ENCODE measurements at regions not wholly inside any gene's neighbourhood (a gene's known extent, or its start where the extent isn't known, plus 50 kb on each side); places are given as distances from the start of the nearest gene placed in this dataset.

- ChIA-PET POLR2A (no interaction called here), CTCF (no interaction called here)
- no peak overlapping the region for H3K27ac Mint-ChIP-seq
- no peaks in the 10 kb centered on the region for H3K9me3 Mint-ChIP-seq
- H3K4me3 Mint-ChIP-seq, result no peak overlapping the region
- no peak for TF ChIP-seq CTCF (IDR thresholded peaks at IDR 0.05)
- H3K36me3 Mint-ChIP-seq (ENCODE audit: low read depth), result no peaks in the 10 kb centered on the region
- H3K4me1 Mint-ChIP-seq, result no peaks in the 10 kb centered on the region
- intact Hi-C loops (cut with micrococcal nuclease), result no loop called here
- no peaks in the 10 kb centered on the region for H3K27me3 Mint-ChIP-seq
- ATAC-seq (ENCODE audit: low read depth) (no peak), DNase-seq (no peak)
Measured at GRCh38 chr1:104526158-104526795, 776.6 kb downstream of the AMY1C start.

GRCh38 chr1:104531990-104532389, 782.3 kb downstream of the AMY1C start:
- ChIA-PET POLR2A (no interaction called here), CTCF (no interaction called here)
- H3K27me3 Mint-ChIP-seq, result no peaks in the 10 kb centered on the region
- no peak for ATAC-seq (ENCODE audit: low read depth)
- TF ChIP-seq CTCF (IDR thresholded peaks at IDR 0.05), result no peak
- no peaks in the 10 kb centered on the region for H3K9me3 Mint-ChIP-seq
- H3K4me3 Mint-ChIP-seq, result no peak overlapping the region
- H3K27ac Mint-ChIP-seq, result no peak overlapping the region
- DNase-seq, result no peak
- no peaks in the 10 kb centered on the region for H3K4me1 Mint-ChIP-seq
- no peaks in the 10 kb centered on the region for H3K36me3 Mint-ChIP-seq (ENCODE audit: low read depth)
- intact Hi-C loops (cut with micrococcal nuclease), result no loop called here

GRCh38 chr1:104574620-104575019, 824.9 kb downstream of the AMY1C start:
- Mint-ChIP-seq H3K27ac (no peak overlapping the region), H3K4me3 (no peak overlapping the region), H3K9me3 (no peaks in the 10 kb centered on the region), H3K4me1 (no peaks in the 10 kb centered on the region), H3K27me3 (no peaks in the 10 kb centered on the region), H3K36me3 (ENCODE audit: low read depth) (no peaks in the 10 kb centered on the region)
- POLR2A ChIA-PET, result no interaction called here
- no peak for ATAC-seq (ENCODE audit: low read depth)
- DNase-seq, result no peak
- CTCF ChIA-PET, result no interaction called here
- TF ChIP-seq CTCF (IDR thresholded peaks at IDR 0.05), result no peak
- intact Hi-C loops (cut with micrococcal nuclease), result no loop called here

GRCh38 chr1:104592926-104593325, 843.2 kb downstream of the AMY1C start:
- ATAC-seq (ENCODE audit: low read depth), result peak; percentile 67
- peak overlapping the region; percentile 32 for H3K4me3 Mint-ChIP-seq
- POLR2A ChIA-PET, result no interaction called here

More at GRCh38 chr1:104592926-104593325, 843.2 kb downstream of the AMY1C start:
- CTCF ChIA-PET, result no interaction called here
- Mint-ChIP-seq H3K4me1 (peaks cover 26% of the 10 kb centered on the region), H3K36me3 (ENCODE audit: low read depth) (no peaks in the 10 kb centered on the region), H3K27ac (peak overlapping the region; percentile 91), H3K9me3 (peaks cover 2% of the 10 kb centered on the region), H3K27me3 (no peaks in the 10 kb centered on the region)
- no peak for TF ChIP-seq CTCF (IDR thresholded peaks at IDR 0.05)
- intact Hi-C loops (cut with micrococcal nuclease), result loop anchor here (1.0 to 2.0 kb wide), 3 partner anchors 114 to 172 kb away; no protein-coding TSS in a partner anchor
- no peak for DNase-seq

All from activated B cell treated with CpG ODN at 0.5 μM for 24 hours (primary cell).